KG1 (cell line): ENCODE measurements at regions not wholly inside any gene's neighbourhood (a gene's known extent, or its start where the extent isn't known, plus 50 kb on each side); places are given as distances from the start of the nearest gene placed in this dataset.

ENCODE experiments used
- DNase-seq: peaks from one replicate; lab custom pipeline; 2025; lab: John Stamatoyannopoulos, UW

- no peak for DNase-seq
These were observed 62.7 kb downstream of the SIK1 start for GRCh38 chr21:43364261-43364510.

- no peak for DNase-seq
These were observed 63.2 kb downstream of the SIK1 start for GRCh38 chr21:43363506-43364260.

GRCh38 chr21:43362915-43363314 lies 64.0 kb downstream of the SIK1 start:
- DNase-seq, result no peak

- peak; percentile 35 for DNase-seq
These were observed 64.6 kb downstream of the SIK1 start for GRCh38 chr21:43362321-43362791.

- no peak for DNase-seq
These were observed 65.2 kb downstream of the SIK1 start for GRCh38 chr21:43361493-43362296.

GRCh38 chr21:43361127-43361492 lies 65.8 kb downstream of the SIK1 start:
- DNase-seq, result no peak

GRCh38 chr21:43360441-43361126 lies 66.3 kb downstream of the SIK1 start:
- DNase-seq, result no peak

- no peak for DNase-seq
These were observed 67.8 kb downstream of the SIK1 start for GRCh38 chr21:43358940-43359822.

- DNase-seq, result no peak
These were observed 69.1 kb downstream of the SIK1 start for GRCh38 chr21:43357715-43358430.

GRCh38 chr21:43355925-43356289 lies 71.0 kb downstream of the SIK1 start:
- no peak for DNase-seq

- DNase-seq, result no peak
These were observed 71.5 kb downstream of the SIK1 start for GRCh38 chr21:43355266-43355924.

GRCh38 chr21:43354666-43355065 lies 72.3 kb downstream of the SIK1 start:
- no peak for DNase-seq

- no peak for DNase-seq
These were observed 72.9 kb downstream of the SIK1 start for GRCh38 chr21:43354026-43354420.

GRCh38 chr21:43353282-43354025 lies 73.5 kb downstream of the SIK1 start:
- DNase-seq, result no peak

- DNase-seq, result no peak
These were observed 74.2 kb downstream of the SIK1 start for GRCh38 chr21:43352568-43353281.

- DNase-seq, result no peak
These were observed 74.8 kb downstream of the SIK1 start for GRCh38 chr21:43352154-43352537.

- DNase-seq, result no peak
These were observed 75.3 kb downstream of the SIK1 start for GRCh38 chr21:43351501-43352153.

GRCh38 chr21:43349644-43350043 lies 77.3 kb downstream of the SIK1 start:
- no peak for DNase-seq

- no peak for DNase-seq
These were observed 78.1 kb downstream of the SIK1 start for GRCh38 chr21:43348801-43349261.
